GM23338 (cell line): ENCODE measurements at regions not wholly inside any gene's neighbourhood (a gene's known extent, or its start where the extent isn't known, plus 50 kb on each side); places are given as distances from the start of the nearest gene placed in this dataset.

Experiments
- ATAC-seq: fragments of 200-7000 bp; cut with Tn5 transposase; 3 replicates; pipeline ENCODE4 v1.9.1; 2020
- DNase-seq: peaks from one replicate; pipeline ENCODE4 v3.0.0-alpha.2; 2015; ENCODE audit warnings: low spot score
- H2AFZ ChIP-seq: fragments of 200-600 bp; sonication (generic); 2 replicates; pipeline ENCODE4 v1.8.0; 2016; ENCODE audit warnings: antibody characterized with exemption, mild to moderate bottlenecking, moderate library complexity
- H3F3A ChIP-seq: fragments of 200-600 bp; sonication (generic); replicated peaks from 2 replicates; pipeline ENCODE4 v1.8.0; 2017; ENCODE audit warnings: antibody characterized with exemption, mixed run types, low read depth
- H3K27ac ChIP-seq: fragments of 200-600 bp; sonication (generic); 2 replicates; pipeline ENCODE4 v1.6.1; 2016; ENCODE audit warnings: low read depth
- H3K27me3 ChIP-seq: fragments of 200-600 bp; sonication (generic); 2 replicates; pipeline ENCODE4 v1.8.0; 2016; ENCODE audit warnings: mild to moderate bottlenecking, mixed run types, moderate library complexity; ENCODE audit not compliant: insufficient read depth
- H3K36me3 ChIP-seq: fragments of 200-600 bp; sonication (generic); 2 replicates; pipeline ENCODE4 v1.8.0; 2016; ENCODE audit warnings: mild to moderate bottlenecking; ENCODE audit not compliant: insufficient read depth
- H3K4me1 ChIP-seq: fragments of 200-600 bp; sonication (generic); 2 replicates; pipeline ENCODE4 v1.8.0; 2016; ENCODE audit warnings: mild to moderate bottlenecking, moderate library complexity; ENCODE audit not compliant: insufficient read depth
- H3K4me2 ChIP-seq: fragments of 200-600 bp; sonication (generic); 2 replicates; pipeline ENCODE4 v1.7.1; 2017; ENCODE audit warnings: mixed run types
- H3K4me3 ChIP-seq: fragments of 200-600 bp; sonication (generic); 2 replicates; pipeline ENCODE4 v1.6.1; 2016; ENCODE audit warnings: mixed run types
- H3K79me2 ChIP-seq: fragments of 200-600 bp; sonication (generic); replicated peaks from 2 replicates; pipeline ENCODE4 v1.8.0; 2017; ENCODE audit warnings: mild to moderate bottlenecking; ENCODE audit not compliant: insufficient read depth
- H3K9me2 ChIP-seq: fragments of 200-600 bp; sonication (generic); 2 replicates; pipeline ENCODE4 v1.8.0; 2017; ENCODE audit not compliant: insufficient read depth
- H4K20me1 ChIP-seq: fragments of 200-600 bp; sonication (generic); replicated peaks from 2 replicates; pipeline ENCODE4 v1.8.0; 2017; ENCODE audit warnings: mild to moderate bottlenecking; ENCODE audit not compliant: insufficient read depth
- H3K27ac Mint-ChIP-seq: 2 replicates; pipeline ENCODE4 v1.8.0; 2020; ENCODE audit warnings: inconsistent platforms, mild to moderate bottlenecking, moderate library complexity, mixed read lengths
- H3K27me3 Mint-ChIP-seq: 3 replicates; pipeline ENCODE4 v1.8.0; 2022; ENCODE audit warnings: low read depth, mild to moderate bottlenecking, moderate library complexity, mixed read lengths, inconsistent platforms; ENCODE audit not compliant: insufficient read depth, poor library complexity
- H3K36me3 Mint-ChIP-seq: 3 replicates; pipeline ENCODE4 v1.8.0; 2021; ENCODE audit warnings: low read depth, mild to moderate bottlenecking, inconsistent platforms, moderate library complexity, mixed read lengths
- H3K4me1 Mint-ChIP-seq: 3 replicates; pipeline ENCODE4 v1.8.0; 2020; ENCODE audit warnings: mild to moderate bottlenecking, inconsistent platforms, mixed read lengths
- H3K4me3 Mint-ChIP-seq: 3 replicates; pipeline ENCODE4 v1.8.0; 2021; ENCODE audit warnings: moderate library complexity, mild to moderate bottlenecking, inconsistent platforms, mixed read lengths
- H3K9me3 Mint-ChIP-seq: 3 replicates; pipeline ENCODE4 v1.8.0; 2020; ENCODE audit warnings: moderate library complexity, mild to moderate bottlenecking, inconsistent platforms, mixed read lengths
- CREB1 ChIP-seq: fragments of 250-450 bp; sonication (Bioruptor Pico); IDR thresholded peaks from 2 replicates; pipeline ENCODE4 v1.5.0; 2020; ENCODE audit warnings: low read depth, mild to moderate bottlenecking, moderate library complexity
- CTCF ChIP-seq, 2 experiments: fragments of 200-600 bp in 1 of 2; sonication (generic) in 1 of 2; conservative IDR thresholded peaks; 2 replicates each; pipeline versions ENCODE4 v1.5.1 to v1.6.1; 2016 to 2017; ENCODE audit warnings: antibody characterized with exemption in 2 of 2, low read depth in 2 of 2, mild to moderate bottlenecking in 2 of 2, moderate library complexity in 1 of 2
- EZH2 ChIP-seq: fragments of 200-600 bp; sonication (generic); IDR thresholded peaks from one replicate; pipeline ENCODE4 v1.8.0; 2017; ENCODE audit warnings: antibody characterized with exemption, mild to moderate bottlenecking, low read depth; ENCODE audit not compliant: unreplicated experiment
- POLR2AphosphoS5 ChIP-seq: IDR thresholded peaks from 2 replicates; pipeline ENCODE4 v1.6.1; 2016; ENCODE audit warnings: antibody characterized with exemption, low read depth
- REST ChIP-seq: IDR thresholded peaks from one replicate; pipeline ENCODE4 v1.6.1; 2018; ENCODE audit warnings: antibody characterized with exemption; ENCODE audit not compliant: unreplicated experiment
- STAT1 ChIP-seq: IDR thresholded peaks from one replicate; pipeline ENCODE4 v1.6.1; 2016; ENCODE audit warnings: antibody characterized with exemption; ENCODE audit not compliant: unreplicated experiment
- ZNF114 ChIP-seq: fragments of 250-450 bp; sonication (Bioruptor Pico); IDR thresholded peaks from 2 replicates; pipeline ENCODE4 v1.5.0; 2020; ENCODE audit warnings: mild to moderate bottlenecking, moderate library complexity
- TF ChIP-seq, protein P1 (sequence below): fragments of 250-450 bp; sonication (Bioruptor Pico); IDR thresholded peaks from 2 replicates; pipeline ENCODE4 v1.5.0; 2020; ENCODE audit warnings: mild to moderate bottlenecking, moderate library complexity

DNA sequence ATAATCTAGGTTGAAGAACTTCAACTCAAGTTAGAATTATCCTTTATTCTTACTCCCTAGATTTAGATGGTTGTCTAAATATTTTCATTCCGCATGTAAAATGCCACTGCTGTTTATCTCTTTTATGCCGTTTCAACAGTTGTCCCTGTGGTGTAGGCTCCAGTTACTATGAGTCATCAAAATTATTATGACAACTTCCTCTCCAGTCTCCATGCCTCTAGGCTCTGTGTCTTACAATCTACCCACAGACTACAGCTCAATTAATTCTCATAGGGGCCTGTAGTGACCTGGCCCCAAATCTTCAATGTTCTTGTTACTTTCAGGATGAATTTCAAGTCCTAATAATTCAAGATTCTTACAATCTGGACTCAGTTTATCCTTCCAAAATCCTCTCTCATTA, 105.8 kb upstream of the UNC13C start (continued):
- TF ChIP-seq REST (no peak), STAT1 (no peak), CREB1 (CRISPR knock-in tag) (no peak), CTCF (conservative IDR thresholded peaks at IDR 0.05; ENCODE audit: low read depth in 2 of 2) (no peak)

GRCh38 chr15:53869806-53870073, 108.5 kb upstream of the UNC13C start:
- H3K4me1 Mint-ChIP-seq = no peaks in the 10 kb centered on the region
- no peak overlapping the region for H3K4me3 Mint-ChIP-seq
- peaks cover 3% of the 10 kb centered on the region for H3K27me3 Mint-ChIP-seq
- no peak overlapping the region for H3K27ac ChIP-seq
- DNase-seq (no peak), ATAC-seq (no peak)
- no peaks in the 10 kb centered on the region for H3K9me2 ChIP-seq
- no peaks in the 10 kb centered on the region for H4K20me1 ChIP-seq
- peaks cover 38% of the 10 kb centered on the region for H3K9me3 Mint-ChIP-seq
- H3F3A ChIP-seq = no peaks in the 10 kb centered on the region
- H3K4me1 ChIP-seq = no peaks in the 10 kb centered on the region
- H3K4me3 ChIP-seq = no peak overlapping the region
- H3K27ac Mint-ChIP-seq = no peak overlapping the region
- no peak overlapping the region for H3K4me2 ChIP-seq
- no peak overlapping the region for H2AFZ ChIP-seq
- no peaks in the 10 kb centered on the region for H3K36me3 ChIP-seq
- no peaks in the 10 kb centered on the region for H3K79me2 ChIP-seq
- no peaks in the 10 kb centered on the region for H3K27me3 ChIP-seq
- H3K36me3 Mint-ChIP-seq = peaks cover 3% of the 10 kb centered on the region; the same call in 1 of the 3 replicates
- TF ChIP-seq, protein P1, sequence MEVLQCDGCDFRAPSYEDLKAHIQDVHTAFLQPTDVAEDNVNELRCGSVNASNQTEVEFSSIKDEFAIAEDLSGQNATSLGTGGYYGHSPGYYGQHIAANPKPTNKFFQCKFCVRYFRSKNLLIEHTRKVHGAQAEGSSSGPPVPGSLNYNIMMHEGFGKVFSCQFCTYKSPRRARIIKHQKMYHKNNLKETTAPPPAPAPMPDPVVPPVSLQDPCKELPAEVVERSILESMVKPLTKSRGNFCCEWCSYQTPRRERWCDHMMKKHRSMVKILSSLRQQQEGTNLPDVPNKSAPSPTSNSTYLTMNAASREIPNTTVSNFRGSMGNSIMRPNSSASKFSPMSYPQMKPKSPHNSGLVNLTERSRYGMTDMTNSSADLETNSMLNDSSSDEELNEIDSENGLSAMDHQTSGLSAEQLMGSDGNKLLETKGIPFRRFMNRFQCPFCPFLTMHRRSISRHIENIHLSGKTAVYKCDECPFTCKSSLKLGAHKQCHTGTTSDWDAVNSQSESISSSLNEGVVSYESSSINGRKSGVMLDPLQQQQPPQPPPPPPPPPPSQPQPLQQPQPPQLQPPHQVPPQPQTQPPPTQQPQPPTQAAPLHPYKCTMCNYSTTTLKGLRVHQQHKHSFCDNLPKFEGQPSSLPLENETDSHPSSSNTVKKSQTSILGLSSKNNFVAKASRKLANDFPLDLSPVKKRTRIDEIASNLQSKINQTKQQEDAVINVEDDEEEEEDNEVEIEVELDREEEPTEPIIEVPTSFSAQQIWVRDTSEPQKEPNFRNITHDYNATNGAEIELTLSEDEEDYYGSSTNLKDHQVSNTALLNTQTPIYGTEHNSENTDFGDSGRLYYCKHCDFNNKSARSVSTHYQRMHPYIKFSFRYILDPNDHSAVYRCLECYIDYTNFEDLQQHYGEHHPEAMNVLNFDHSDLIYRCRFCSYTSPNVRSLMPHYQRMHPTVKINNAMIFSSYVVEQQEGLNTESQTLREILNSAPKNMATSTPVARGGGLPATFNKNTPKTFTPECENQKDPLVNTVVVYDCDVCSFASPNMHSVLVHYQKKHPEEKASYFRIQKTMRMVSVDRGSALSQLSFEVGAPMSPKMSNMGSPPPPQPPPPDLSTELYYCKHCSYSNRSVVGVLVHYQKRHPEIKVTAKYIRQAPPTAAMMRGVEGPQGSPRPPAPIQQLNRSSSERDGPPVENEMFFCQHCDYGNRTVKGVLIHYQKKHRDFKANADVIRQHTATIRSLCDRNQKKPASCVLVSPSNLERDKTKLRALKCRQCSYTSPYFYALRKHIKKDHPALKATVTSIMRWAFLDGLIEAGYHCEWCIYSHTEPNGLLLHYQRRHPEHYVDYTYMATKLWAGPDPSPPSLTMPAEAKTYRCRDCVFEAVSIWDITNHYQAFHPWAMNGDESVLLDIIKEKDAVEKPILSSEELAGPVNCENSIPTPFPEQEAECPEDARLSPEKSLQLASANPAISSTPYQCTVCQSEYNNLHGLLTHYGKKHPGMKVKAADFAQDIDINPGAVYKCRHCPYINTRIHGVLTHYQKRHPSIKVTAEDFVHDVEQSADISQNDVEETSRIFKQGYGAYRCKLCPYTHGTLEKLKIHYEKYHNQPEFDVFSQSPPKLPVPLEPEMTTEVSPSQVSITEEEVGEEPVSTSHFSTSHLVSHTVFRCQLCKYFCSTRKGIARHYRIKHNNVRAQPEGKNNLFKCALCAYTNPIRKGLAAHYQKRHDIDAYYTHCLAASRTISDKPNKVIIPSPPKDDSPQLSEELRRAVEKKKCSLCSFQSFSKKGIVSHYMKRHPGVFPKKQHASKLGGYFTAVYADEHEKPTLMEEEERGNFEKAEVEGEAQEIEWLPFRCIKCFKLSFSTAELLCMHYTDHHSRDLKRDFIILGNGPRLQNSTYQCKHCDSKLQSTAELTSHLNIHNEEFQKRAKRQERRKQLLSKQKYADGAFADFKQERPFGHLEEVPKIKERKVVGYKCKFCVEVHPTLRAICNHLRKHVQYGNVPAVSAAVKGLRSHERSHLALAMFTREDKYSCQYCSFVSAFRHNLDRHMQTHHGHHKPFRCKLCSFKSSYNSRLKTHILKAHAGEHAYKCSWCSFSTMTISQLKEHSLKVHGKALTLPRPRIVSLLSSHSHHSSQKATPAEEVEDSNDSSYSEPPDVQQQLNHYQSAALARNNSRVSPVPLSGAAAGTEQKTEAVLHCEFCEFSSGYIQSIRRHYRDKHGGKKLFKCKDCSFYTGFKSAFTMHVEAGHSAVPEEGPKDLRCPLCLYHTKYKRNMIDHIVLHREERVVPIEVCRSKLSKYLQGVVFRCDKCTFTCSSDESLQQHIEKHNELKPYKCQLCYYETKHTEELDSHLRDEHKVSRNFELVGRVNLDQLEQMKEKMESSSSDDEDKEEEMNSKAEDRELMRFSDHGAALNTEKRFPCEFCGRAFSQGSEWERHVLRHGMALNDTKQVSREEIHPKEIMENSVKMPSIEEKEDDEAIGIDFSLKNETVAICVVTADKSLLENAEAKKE = no peak
- TF ChIP-seq EZH2 = no peak
- no peak for TF ChIP-seq STAT1
- TF ChIP-seq CREB1 (CRISPR knock-in tag) = no peak
- TF ChIP-seq ZNF114 = no peak
- TF ChIP-seq REST = no peak
- TF ChIP-seq POLR2AphosphoS5 = no peak
